ENCODE measurements at regions not wholly inside any gene's neighbourhood (a gene's known extent, or its start where the extent isn't known, plus 50 kb on each side); places are given as distances from the start of the nearest gene placed in this dataset.

DNA sequence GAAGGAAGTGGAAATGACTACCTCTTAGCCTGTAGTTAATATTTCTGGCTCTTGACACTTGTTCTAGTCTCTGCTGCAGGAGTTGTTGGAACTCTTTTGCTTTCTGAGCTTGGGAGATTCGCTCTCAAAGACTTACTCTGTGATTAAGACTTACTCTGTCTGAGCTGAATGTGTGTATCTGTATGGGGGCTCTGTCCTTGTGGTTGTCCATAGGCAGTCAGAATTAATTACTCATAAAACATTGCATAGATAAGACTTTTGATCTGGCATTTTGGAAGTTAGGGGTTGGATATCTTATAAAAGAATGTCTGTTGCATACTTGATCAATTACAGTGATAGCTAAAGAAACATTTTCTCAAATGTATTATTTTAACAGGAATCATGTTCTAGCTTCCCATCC, 199.2 kb upstream of the KIAA1217 start:
- no peak for DNase-seq (ENCODE audit: low read depth in 2 of 2)

DNA sequence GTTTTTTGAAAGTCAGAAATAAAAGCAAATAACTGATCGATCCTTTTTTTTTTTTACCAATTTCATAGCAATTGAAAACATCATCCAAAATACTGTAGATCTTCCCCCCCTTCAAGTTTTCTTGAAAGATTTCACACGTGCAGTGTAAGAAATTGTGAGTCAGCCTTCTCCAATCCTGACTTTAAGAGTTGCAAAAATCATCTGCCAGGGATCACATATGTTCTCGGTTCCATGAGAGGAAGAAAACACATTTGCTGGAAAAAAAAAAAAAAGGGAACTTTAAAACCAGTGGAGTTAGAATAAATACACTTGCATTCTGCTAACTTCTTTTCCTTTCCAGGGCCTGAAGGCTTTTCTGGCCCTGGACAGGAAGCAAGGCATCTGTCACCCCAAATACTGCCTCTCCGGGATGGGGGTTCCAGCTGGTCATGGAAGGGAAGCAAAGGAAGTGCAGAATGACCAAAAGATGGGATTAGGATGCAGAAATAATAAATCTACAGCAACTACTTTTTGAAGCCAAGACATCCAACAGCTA, 198.4 kb upstream of the KIAA1217 start:
- DNase-seq (ENCODE audit: low read depth in 2 of 2) = no peak

DNA sequence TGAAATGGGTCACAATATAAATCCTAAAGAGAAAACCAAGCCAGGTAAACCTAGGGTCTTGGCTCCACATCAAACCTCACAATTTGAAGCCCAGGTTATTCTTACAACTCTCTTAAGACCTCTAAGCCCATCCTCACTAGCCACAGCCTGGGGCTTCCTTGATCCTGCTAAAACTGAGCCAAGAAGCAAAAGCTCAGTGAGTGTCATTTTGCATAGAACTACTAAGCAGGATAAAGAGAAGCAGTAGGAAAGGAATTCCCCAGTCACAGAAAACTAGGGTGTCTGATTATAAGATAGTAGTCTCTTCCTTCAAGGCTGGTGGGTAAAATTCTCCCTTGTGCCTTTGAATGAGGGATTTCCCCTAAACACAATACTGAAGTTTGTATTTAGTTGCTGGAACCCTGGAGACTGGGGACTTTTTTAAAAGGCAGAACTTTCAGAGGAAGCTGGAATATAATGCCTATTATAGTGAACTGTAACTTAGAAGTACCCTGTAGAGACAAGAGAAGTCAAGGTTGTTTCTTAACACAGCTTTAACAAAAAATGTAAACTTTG, 196.6 kb upstream of the KIAA1217 start:
- DNase-seq (ENCODE audit: low read depth in 2 of 2) = no peak

GRCh38 chr10:24027107-24027506, 181.8 kb upstream of the KIAA1217 start:
- DNase-seq (ENCODE audit: low read depth in 2 of 2) = no peak

DNA sequence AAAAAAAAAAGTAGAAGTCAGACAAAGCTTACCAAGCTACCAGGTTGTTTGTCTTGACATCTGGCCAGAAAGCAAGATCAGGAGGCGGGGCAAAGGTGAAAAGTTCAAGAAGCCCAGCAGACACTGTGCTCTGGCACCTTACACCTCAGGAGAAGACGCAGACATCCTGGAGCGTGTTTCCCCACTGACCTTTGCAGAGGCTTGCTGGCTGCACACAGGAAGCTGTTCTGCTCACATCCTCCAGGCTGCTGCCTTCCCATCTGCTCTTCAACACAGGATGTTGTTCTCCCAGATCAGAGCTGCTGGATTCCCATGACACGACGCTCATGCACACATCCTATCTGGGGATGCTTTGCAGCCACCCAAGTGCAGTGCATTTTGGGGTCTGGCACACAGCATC, 174.4 kb upstream of the KIAA1217 start:
- no peak for DNase-seq (ENCODE audit: low read depth in 2 of 2)

- no peak for DNase-seq (ENCODE audit: low read depth in 2 of 2)
These were observed 173.2 kb upstream of the KIAA1217 start for GRCh38 chr10:24035761-24036160.

DNA sequence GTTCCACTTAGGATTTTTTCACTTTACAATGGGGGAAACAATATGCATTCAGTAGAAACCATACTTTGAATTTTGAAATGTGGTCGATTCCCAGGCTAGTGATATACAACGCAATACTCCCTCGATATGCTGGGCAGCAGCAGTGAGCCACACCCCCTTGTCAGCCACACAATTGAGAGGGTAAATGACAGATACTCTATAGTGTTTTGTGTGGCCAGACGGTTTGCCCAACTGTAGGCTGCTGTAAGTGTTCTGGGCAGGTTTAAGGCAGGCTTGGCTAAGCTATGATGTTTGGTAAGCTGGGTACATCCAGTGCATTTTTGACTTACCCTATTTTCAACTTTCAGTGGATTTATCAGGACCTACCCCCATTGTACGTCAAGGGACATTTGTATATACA, 169.6 kb upstream of the KIAA1217 start:
- no peak for DNase-seq (ENCODE audit: low read depth in 2 of 2)

DNA sequence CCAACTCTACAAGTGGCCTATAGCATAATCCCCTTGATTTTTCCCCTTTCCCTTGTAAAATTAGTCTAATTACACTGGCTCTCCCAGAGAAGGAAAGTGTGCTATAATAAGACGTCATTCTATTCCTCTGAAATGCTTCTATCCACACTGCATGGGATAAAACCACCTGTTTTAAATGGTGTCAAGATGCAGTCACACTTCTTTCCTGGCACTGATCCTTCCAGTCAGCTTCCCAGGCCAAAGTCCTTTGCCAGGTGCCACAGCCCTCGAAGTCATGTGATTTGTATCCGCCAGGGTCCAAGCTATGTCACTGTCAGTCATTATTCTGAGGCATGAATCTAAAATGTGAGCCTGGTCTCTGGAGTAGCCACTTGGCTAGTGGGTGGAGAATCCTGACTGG, 169.0 kb upstream of the KIAA1217 start:
- no peak for DNase-seq (ENCODE audit: low read depth in 2 of 2)

GRCh38 chr10:24041034-24041433, 167.9 kb upstream of the KIAA1217 start:
- DNase-seq (ENCODE audit: low read depth in 2 of 2) = no peak

DNA sequence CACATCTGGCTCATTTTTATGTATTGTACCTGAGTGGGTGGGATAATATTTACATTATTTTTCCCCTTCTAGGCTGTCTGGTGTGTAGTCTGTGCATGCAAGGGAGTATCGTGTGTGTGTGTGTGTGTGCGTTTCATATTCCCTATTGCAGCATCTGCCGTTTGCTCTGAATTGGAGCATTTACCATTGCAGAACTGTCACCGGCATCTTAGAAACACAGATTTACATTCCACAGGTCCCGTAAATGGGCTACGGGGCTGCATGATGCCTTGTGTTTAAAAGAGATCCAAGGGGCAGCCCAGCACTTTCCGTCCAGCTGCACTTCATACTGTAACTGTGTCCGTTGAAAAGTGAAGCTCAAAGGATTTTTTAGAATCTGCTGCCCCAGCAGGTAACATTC, 167.1 kb upstream of the KIAA1217 start:
- DNase-seq (ENCODE audit: low read depth in 2 of 2) = no peak

DNA sequence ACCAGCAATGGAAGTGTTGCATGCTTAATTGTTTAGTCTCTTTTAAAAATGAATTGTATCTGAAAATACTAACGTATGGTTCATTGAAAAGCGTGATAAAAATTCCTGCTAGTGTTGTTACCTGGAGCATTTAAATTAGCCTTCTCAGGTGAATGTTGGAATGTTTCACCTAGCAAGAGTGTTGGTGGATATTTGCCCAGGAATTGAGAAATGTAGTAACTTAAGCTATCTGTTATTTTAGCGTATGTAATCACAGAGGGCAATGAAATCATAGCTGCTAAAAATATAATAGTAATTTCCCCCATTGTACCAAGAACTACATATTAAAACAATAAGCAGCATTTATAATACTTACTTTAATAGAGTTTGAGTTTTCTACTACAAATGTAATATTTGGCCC, 166.1 kb upstream of the KIAA1217 start:
- no peak for DNase-seq (ENCODE audit: low read depth in 2 of 2)

DNA sequence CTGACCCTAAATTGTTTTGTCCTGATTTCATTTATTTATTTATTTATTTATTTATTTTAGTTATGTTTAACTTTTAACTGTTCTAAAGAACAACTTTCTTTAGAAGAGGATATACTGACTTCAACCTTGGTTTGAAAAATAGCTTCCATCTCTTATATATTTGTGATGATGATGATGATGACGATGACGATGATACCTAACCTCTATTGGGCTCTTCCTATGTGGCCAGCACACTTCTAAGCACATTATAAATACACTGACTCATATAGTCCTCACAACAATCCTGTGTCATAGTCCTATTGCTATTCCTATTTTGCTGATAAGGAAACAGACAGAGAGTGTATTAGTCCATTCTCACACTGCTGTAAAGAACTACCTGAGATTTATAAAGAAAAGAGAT, 162.9 kb upstream of the KIAA1217 start:
- no peak for DNase-seq (ENCODE audit: low read depth in 2 of 2)

- no peak for DNase-seq (ENCODE audit: low read depth in 2 of 2)
These were observed 161.8 kb upstream of the KIAA1217 start for GRCh38 chr10:24047176-24047575.

GRCh38 chr10:24054421-24054820, 154.5 kb upstream of the KIAA1217 start:
- DNase-seq (ENCODE audit: low read depth in 2 of 2) = no peak

GRCh38 chr10:24080207-24080606, 128.7 kb upstream of the KIAA1217 start:
- DNase-seq (ENCODE audit: low read depth in 2 of 2) = no peak

- DNase-seq (ENCODE audit: low read depth in 2 of 2) = no peak
These were observed 122.4 kb upstream of the KIAA1217 start for GRCh38 chr10:24086296-24087086.

DNA sequence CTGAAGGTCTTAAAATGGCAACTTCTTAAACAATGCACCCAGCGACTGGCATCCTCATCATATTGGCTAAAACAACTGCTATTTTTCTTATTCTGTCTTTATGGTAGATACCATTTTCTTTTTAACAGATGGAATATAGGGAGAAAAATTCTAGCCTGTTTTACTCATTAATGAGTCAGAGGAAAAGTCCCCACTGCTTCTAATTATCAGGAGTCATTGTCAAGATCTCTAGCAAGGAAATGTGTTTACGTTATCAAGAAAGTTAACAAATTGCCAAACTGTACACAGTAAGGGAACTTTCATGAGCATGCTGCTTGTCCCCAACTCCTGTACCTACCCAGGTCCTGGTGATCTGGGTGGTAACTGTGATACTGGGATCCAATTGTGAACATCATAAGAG, 117.7 kb upstream of the KIAA1217 start:
- no peak for DNase-seq (ENCODE audit: low read depth in 2 of 2)

DNA sequence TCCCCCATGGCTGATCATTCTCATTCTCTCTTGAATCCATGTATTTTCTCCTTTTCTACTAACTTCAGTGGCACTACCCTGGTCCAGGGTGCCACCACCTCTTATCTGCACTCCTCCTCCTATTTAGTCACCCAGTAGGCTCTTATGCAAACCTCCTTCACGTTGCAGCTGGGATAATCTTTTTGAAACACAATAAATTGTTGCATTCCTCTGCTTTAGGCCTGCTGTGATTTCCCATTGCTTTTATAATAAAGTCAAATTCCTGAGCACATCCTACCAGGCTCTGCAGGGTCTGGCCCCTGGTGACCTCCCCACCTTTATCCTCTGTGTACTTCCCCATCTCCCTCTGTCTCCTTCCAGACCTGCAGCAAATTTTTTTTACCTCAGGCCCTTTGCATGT, 112.7 kb upstream of the KIAA1217 start:
- no peak for DNase-seq (ENCODE audit: low read depth in 2 of 2)

- no peak for DNase-seq (ENCODE audit: low read depth in 2 of 2)
These were observed 111.2 kb upstream of the KIAA1217 start for GRCh38 chr10:24097751-24098207.

DNA sequence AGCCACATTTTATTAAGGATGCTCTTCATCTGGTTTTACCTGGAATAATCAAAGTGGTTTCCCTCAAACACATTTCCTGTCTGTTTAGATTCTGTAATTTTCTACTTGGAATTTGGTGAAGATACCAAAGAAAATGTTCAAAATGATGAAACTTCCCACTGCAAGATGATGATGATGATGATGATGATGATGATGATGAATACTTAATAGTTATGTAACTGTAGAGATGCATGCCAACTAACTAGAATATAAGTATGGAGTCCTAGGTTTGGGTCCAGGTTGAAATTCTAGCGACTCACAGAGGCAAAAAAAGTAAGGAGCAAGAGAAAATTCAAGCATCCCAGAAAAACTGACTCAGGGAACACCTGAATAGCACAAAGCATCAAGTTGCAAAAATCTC, 104.0 kb upstream of the KIAA1217 start:
- DNase-seq (ENCODE audit: low read depth in 2 of 2) = no peak

DNA sequence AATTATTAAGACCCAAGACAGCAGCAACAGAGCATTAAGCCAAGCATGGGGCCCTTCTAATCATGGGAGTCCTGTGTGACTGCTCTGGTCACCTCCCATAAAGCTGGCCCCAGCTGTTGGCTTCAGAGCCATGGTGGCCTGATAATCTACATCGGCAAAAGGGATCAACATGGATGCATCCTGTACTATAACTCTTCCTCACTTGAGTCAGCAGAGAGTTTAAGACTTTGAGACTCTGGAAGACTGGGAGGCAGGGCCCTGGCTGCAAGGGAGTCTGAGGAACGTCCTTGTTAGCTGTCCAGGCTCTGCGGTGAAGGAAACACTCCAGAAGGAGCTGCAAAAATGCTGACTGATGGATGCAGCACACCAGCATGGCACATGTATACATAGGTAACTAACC, 95.0 kb upstream of the KIAA1217 start:
- no peak for DNase-seq (ENCODE audit: low read depth in 2 of 2)

GRCh38 chr10:24114556-24114955, 94.4 kb upstream of the KIAA1217 start:
- no peak for DNase-seq (ENCODE audit: low read depth in 2 of 2)

DNA sequence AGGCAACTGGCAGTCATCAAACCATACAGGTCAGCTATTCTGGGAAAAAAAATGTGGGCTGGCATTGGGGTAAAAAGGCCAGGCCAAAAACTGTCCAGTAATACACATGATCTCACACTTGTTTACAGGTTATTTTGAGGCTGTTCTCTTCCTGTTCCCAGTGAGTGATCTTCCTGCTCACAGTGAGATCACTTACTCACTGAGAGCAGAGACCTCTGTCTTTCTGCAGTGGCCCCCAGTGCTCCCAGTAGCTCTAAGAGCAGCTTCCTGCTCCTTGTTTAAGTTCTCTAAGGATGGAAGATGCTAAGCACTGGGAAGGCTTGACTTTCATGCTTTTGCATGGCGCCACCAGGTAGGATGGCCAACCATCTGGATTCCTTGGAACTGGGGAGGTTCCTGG, 93.5 kb upstream of the KIAA1217 start:
- no peak for DNase-seq (ENCODE audit: low read depth in 2 of 2)
